GM18507 (cell line): ENCODE measurements at regions not wholly inside any gene's neighbourhood (a gene's known extent, or its start where the extent isn't known, plus 50 kb on each side); places are given as distances from the start of the nearest gene placed in this dataset.

Experiments
- DNase-seq: peaks from one replicate; pipeline ENCODE4 v3.0.0; 2011; ENCODE audit warnings: low read depth; ENCODE audit not compliant: insufficient read length; ENCODE audit errors: extremely low spot score
- FAIRE-seq: peaks from 2 replicates; lab custom pipeline; 2011; peaks lifted over from hg19 to GRCh38; lab: Jason Lieb, UNC

DNA sequence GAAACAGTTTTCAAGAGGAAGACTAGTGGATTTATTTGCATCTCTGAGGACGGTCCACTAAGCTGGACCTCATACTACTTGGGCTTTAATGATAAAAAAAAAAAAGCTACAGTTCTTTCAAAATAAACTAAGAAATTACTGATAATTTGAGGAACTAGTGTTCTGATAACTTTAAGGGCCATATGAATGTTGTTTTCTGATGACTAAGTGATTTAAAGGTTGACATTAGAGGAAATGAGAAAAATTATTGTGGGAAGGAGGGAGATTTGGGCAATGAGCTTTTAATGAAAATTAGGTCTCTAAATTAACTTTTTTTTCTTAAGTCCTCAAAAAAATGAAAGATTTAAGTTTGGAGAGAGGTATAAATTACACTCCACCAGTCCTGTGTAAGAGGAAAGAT lies 60.8 kb upstream of the IL2 start:
- DNase-seq (no peak), FAIRE-seq (no peak)

DNA sequence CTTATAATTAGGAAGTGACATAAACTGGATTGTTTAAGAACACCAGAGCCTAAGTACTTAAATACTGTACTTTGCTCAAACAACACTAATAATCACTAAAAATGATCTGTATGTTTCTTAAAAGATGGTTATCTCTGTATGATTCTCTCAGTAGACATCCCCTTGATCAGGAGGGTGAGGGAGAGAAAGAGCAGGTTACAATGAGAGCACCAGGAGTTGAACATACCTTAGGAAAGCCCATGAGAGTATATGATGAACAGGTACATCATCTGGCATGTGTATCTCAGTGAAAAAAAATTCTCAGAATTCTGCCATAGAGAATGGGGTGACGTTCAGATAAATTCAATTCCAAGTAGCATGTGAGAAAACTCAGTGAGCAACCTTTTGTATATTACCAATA lies 59.9 kb upstream of the IL2 start:
- no peak for FAIRE-seq

DNA sequence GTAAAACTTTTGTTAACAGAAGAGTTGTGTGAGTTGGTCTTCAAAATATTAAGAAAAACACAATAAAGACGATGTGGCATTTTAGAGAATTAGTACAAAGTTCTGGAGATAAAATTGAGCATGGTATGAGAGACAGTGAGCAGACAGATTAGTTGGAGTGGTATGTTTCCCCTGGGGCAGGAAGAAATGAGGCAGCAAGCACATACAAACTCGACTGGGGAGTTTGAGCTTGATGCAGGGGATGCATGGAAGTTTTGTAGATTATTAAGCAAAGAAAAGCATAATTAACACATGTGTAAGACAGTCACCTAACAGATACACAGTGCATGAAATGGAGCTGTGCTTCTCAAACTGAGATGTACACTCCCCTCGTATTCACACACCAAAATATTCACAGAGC lies 58.1 kb upstream of the IL2 start:
- FAIRE-seq: no peak
- no peak for DNase-seq

More for the DNA sequence above, 59.9 kb upstream of the IL2 start:
- DNase-seq: no peak

DNA sequence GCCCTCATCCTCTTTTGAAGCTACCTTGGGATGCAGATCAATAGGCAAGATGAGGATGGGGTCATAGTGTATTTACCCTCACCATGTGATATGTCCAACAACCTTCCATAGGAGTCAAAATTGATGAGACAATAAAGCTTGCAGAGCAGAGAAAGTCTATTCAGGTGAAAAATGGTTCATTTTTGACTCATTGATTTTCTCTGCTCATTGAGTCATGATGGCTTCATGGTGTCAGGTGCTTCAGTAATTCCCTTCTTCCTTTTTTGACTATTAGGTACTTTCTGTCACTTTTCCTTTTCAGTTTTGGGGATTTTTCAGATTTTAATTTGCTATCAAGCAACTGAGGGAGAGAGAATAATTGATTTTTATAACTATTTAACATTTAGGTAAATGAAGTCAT lies 55.9 kb upstream of the IL2 start:
- no peak for DNase-seq
- FAIRE-seq: no peak

DNA sequence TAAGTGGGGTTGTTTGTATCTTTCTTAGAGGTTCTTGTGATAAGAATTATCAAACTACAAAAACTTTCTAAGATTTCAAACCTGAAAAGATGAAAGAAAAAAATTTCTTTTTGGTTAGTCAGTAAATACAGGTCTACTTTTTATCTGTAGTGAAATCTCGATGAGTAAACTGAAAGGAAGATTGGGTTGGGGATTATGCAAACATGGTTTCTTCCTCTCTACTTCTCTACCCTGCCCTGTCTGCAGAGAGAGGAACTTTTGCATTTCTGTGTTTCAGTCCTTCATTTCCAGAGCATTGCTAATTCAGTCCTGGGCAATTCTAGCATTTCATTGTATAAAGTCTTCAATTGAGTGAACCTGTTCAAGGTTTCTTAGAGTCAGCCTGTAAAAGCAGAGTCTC lies 51.6 kb upstream of the IL2 start:
- DNase-seq: no peak
- no peak for FAIRE-seq
